SU-DHL-6 (cell line): ENCODE measurements at regions not wholly inside any gene's neighbourhood (a gene's known extent, or its start where the extent isn't known, plus 50 kb on each side); places are given as distances from the start of the nearest gene placed in this dataset.

Experiments used
- H2AFZ ChIP-seq: fragments of 200-600 bp; sonication (generic); 2 replicates; pipeline ENCODE4 v1.6.1; 2014; ENCODE audit warnings: low read depth, mild to moderate bottlenecking, moderate library complexity, mixed read lengths, antibody characterized with exemption, low read length; ENCODE audit not compliant: severe bottlenecking
- H3F3A ChIP-seq: fragments of 200-600 bp; shearing (Covaris generic); 2 replicates; pipeline ENCODE4 v1.6.0; 2016; ENCODE audit warnings: antibody characterized with exemption, mild to moderate bottlenecking; ENCODE audit not compliant: insufficient read depth
- H3K27ac ChIP-seq: fragments of 200-600 bp; sonication (generic); 2 replicates; pipeline ENCODE4 v1.5.1; 2016; ENCODE audit warnings: low read depth, mild to moderate bottlenecking, low read length, moderate library complexity, mixed read lengths
- H3K27me3 ChIP-seq: fragments of 200-600 bp; sonication (generic), shearing (Covaris generic); 2 replicates; pipeline ENCODE4 v1.6.0; 2014; ENCODE audit warnings: mild to moderate bottlenecking, low read length
- H3K36me3 ChIP-seq: fragments of 200-600 bp; sonication (generic); 2 replicates; pipeline ENCODE4 v1.6.1; 2014; ENCODE audit warnings: mild to moderate bottlenecking, low read length, mixed read lengths
- H3K4me2 ChIP-seq: fragments of 300-600, 200-600 bp; shearing (Covaris generic), sonication (generic); 2 replicates; pipeline ENCODE4 v1.6.0; 2014; ENCODE audit warnings: low read length, low read depth, mild to moderate bottlenecking; ENCODE audit not compliant: poor library complexity, severe bottlenecking
- H3K4me3 ChIP-seq: fragments of 200-600 bp; sonication (generic); 2 replicates; pipeline ENCODE4 v1.5.1; 2014; ENCODE audit warnings: antibody characterized with exemption, low read length, mild to moderate bottlenecking, mixed read lengths; ENCODE audit not compliant: insufficient read depth, poor library complexity, severe bottlenecking
- H3K79me2 ChIP-seq: fragments of 200-600 bp; sonication (generic); 2 replicates; pipeline ENCODE4 v1.6.1; 2014; ENCODE audit warnings: mild to moderate bottlenecking, low read length, moderate library complexity; ENCODE audit not compliant: insufficient read depth
- H3K9ac ChIP-seq: fragments of 200-600 bp; sonication (generic); 2 replicates; pipeline ENCODE4 v1.7.0; 2014; ENCODE audit warnings: mild to moderate bottlenecking, low read length
- H3K9me2 ChIP-seq: fragments of 200-600 bp; sonication (generic); replicated peaks from 2 replicates; pipeline ENCODE4 v1.6.1; 2014; ENCODE audit warnings: low read length; ENCODE audit not compliant: insufficient read depth
- H3K9me3 ChIP-seq: fragments of 200-600 bp; sonication (generic); 2 replicates; pipeline ENCODE4 v1.6.1; 2014; ENCODE audit warnings: low read length, mixed read lengths; ENCODE audit not compliant: insufficient read depth
- H4K20me1 ChIP-seq: fragments of 200-600 bp; sonication (generic); 2 replicates; pipeline ENCODE4 v1.6.1; 2014; ENCODE audit warnings: low read depth, mild to moderate bottlenecking, antibody characterized with exemption, low read length, moderate library complexity, mixed read lengths
- EZH2phosphoT487 ChIP-seq: fragments of 200-600 bp; sonication (generic), shearing (Covaris generic); conservative IDR thresholded peaks from 2 replicates; pipeline ENCODE4 v1.6.1; 2018; ENCODE audit warnings: mild to moderate bottlenecking, antibody characterized with exemption, low read length, moderate library complexity, mixed read lengths
- TF ChIP-seq, protein P1 (sequence below): fragments of 200-600 bp; sonication (generic); IDR thresholded peaks from one replicate; pipeline ENCODE4 v1.5.1; 2017; ENCODE audit warnings: antibody characterized with exemption, mild to moderate bottlenecking, low read length, moderate library complexity; ENCODE audit not compliant: insufficient read depth, poor library complexity, severe bottlenecking

GRCh38 chr15:60257591-60258159, 140.1 kb downstream of the ANXA2 start:
- Histone ChIP-seq H3K27ac (no peak overlapping the region), H4K20me1 (no peaks in the 10 kb centered on the region), H3K4me2 (no peak overlapping the region), H3K4me3 (no peak overlapping the region), H3K27me3 (no peaks in the 10 kb centered on the region), H3K9me3 (no peaks in the 10 kb centered on the region), H2AFZ (no peak overlapping the region), H3K79me2 (no peaks in the 10 kb centered on the region), H3K36me3 (no peaks in the 10 kb centered on the region), H3F3A (no peaks in the 10 kb centered on the region), H3K9me2 (no peaks in the 10 kb centered on the region), H3K9ac (no peak overlapping the region)
- TF ChIP-seq, protein P1, sequence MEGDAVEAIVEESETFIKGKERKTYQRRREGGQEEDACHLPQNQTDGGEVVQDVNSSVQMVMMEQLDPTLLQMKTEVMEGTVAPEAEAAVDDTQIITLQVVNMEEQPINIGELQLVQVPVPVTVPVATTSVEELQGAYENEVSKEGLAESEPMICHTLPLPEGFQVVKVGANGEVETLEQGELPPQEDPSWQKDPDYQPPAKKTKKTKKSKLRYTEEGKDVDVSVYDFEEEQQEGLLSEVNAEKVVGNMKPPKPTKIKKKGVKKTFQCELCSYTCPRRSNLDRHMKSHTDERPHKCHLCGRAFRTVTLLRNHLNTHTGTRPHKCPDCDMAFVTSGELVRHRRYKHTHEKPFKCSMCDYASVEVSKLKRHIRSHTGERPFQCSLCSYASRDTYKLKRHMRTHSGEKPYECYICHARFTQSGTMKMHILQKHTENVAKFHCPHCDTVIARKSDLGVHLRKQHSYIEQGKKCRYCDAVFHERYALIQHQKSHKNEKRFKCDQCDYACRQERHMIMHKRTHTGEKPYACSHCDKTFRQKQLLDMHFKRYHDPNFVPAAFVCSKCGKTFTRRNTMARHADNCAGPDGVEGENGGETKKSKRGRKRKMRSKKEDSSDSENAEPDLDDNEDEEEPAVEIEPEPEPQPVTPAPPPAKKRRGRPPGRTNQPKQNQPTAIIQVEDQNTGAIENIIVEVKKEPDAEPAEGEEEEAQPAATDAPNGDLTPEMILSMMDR = no peak
- no peak for TF ChIP-seq EZH2phosphoT487

DNA sequence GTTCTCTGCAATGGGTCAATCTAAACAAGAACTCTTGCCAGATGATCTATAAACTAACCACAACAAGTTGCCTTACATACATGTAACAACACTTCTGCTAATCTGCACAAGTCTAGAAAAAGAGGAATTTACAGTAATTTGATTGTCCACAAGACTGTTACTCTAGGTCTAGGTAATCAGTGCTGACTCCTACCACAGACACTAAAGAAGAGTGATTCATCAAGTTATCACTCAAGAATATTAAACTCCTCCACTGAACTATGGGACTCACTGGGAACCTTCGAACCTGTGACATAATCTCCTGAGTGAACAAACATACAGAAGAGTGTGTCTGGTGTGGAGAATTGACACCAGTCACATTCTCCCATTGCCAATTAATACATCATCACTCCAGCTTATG, 138.3 kb downstream of the ANXA2 start:
- H3K36me3 ChIP-seq = no peaks in the 10 kb centered on the region
- no peak overlapping the region for H3K27ac ChIP-seq
- no peak overlapping the region for H3K4me3 ChIP-seq
- no peaks in the 10 kb centered on the region for H3K9me2 ChIP-seq
- no peak overlapping the region for H3K9ac ChIP-seq
- H3K4me2 ChIP-seq = no peak overlapping the region
- H2AFZ ChIP-seq = no peak overlapping the region
- no peaks in the 10 kb centered on the region for H3K27me3 ChIP-seq
- no peaks in the 10 kb centered on the region for H3K79me2 ChIP-seq
- no peaks in the 10 kb centered on the region for H4K20me1 ChIP-seq
- no peaks in the 10 kb centered on the region for H3K9me3 ChIP-seq
- no peaks in the 10 kb centered on the region for H3F3A ChIP-seq
- TF ChIP-seq, protein P1 = no peak
- no peak for TF ChIP-seq EZH2phosphoT487

- Histone ChIP-seq H3K9ac (no peak overlapping the region), H3F3A (no peaks in the 10 kb centered on the region), H2AFZ (no peak overlapping the region), H3K9me2 (no peaks in the 10 kb centered on the region), H3K9me3 (no peaks in the 10 kb centered on the region), H3K27me3 (no peaks in the 10 kb centered on the region), H3K4me3 (no peak overlapping the region), H3K36me3 (no peaks in the 10 kb centered on the region), H3K27ac (no peak overlapping the region), H3K79me2 (no peaks in the 10 kb centered on the region), H3K4me2 (no peak overlapping the region), H4K20me1 (no peaks in the 10 kb centered on the region)
- TF ChIP-seq, protein P1 = no peak
- TF ChIP-seq EZH2phosphoT487 = no peak
These were observed 133.7 kb downstream of the ANXA2 start for GRCh38 chr15:60264088-60264487.
